Activated CD8-positive, alpha-beta memory T cell treated with anti-CD3 and anti-CD28 coated beads for 36 hours (primary cell): ENCODE measurements at regions not wholly inside any gene's neighbourhood (a gene's known extent, or its start where the extent isn't known, plus 50 kb on each side); places are given as distances from the start of the nearest gene placed in this dataset.
"Not testable (repeated sequence)": the region's sequence is repeated elsewhere in the genome, so short reads cannot be mapped to it uniquely, and the experiment has no call there.

ENCODE experiments used
- CTCF ChIA-PET: fragments of 350-600 bp; sonication (Branson Sonifier 250); formaldehyde crosslinking; loops from one replicate; lab custom pipeline; 2021; ENCODE audit warnings: antibody characterized with exemption; lab: Charles Lee
- POLR2A ChIA-PET: fragments of 350-600 bp; sonication (Branson Sonifier 250); formaldehyde crosslinking; loops from one replicate; lab custom pipeline; 2021; ENCODE audit warnings: antibody characterized with exemption; lab: Charles Lee

- POLR2A ChIA-PET: no interaction called here
- CTCF ChIA-PET: no interaction called here
Observed at GRCh38 chr12:73623421-73623820, 914.2 kb upstream of the ATXN7L3B start.

- CTCF ChIA-PET: no interaction called here
- POLR2A ChIA-PET: no interaction called here
Observed at GRCh38 chr12:73625226-73625625, 912.4 kb upstream of the ATXN7L3B start.

GRCh38 chr12:73629171-73629570 lies 908.5 kb upstream of the ATXN7L3B start:
- POLR2A ChIA-PET: no interaction called here
- CTCF ChIA-PET: no interaction called here

GRCh38 chr12:73629893-73630831 lies 907.5 kb upstream of the ATXN7L3B start:
- ChIA-PET POLR2A (no interaction called here), CTCF (no interaction called here)

- POLR2A ChIA-PET: no interaction called here
- CTCF ChIA-PET: no interaction called here
Observed at GRCh38 chr12:73632191-73632590, 905.4 kb upstream of the ATXN7L3B start.

GRCh38 chr12:73632661-73633060 lies 905.0 kb upstream of the ATXN7L3B start:
- ChIA-PET POLR2A (no interaction called here), CTCF (no interaction called here)

- POLR2A ChIA-PET, CTCF ChIA-PET: not testable (repeated sequence)
Observed at GRCh38 chr12:73639397-73639796, 898.2 kb upstream of the ATXN7L3B start.

- CTCF ChIA-PET: no interaction called here
Observed at GRCh38 chr12:73656375-73656774, 881.3 kb upstream of the ATXN7L3B start.

GRCh38 chr12:73659802-73660201 lies 877.8 kb upstream of the ATXN7L3B start:
- ChIA-PET CTCF (no interaction called here), POLR2A (no interaction called here)

More at GRCh38 chr12:73656375-73656774, 881.3 kb upstream of the ATXN7L3B start:
- POLR2A ChIA-PET: no interaction called here

GRCh38 chr12:73665193-73665592 lies 872.4 kb upstream of the ATXN7L3B start:
- POLR2A ChIA-PET: no interaction called here
- CTCF ChIA-PET: no interaction called here

- CTCF ChIA-PET, POLR2A ChIA-PET: not testable (repeated sequence)
Observed at GRCh38 chr12:73671550-73671949, 866.1 kb upstream of the ATXN7L3B start.

- CTCF ChIA-PET: no interaction called here
- POLR2A ChIA-PET: no interaction called here
Observed at GRCh38 chr12:73677520-73678291, 859.9 kb upstream of the ATXN7L3B start.

GRCh38 chr12:73678335-73678734 lies 859.3 kb upstream of the ATXN7L3B start:
- ChIA-PET POLR2A (no interaction called here), CTCF (no interaction called here)

- ChIA-PET POLR2A (no interaction called here), CTCF (no interaction called here)
Observed at GRCh38 chr12:73699318-73699717, 838.3 kb upstream of the ATXN7L3B start.

- ChIA-PET POLR2A (no interaction called here), CTCF (no interaction called here)
Observed at GRCh38 chr12:73714655-73715054, 823.0 kb upstream of the ATXN7L3B start.

GRCh38 chr12:73716143-73716542 lies 821.5 kb upstream of the ATXN7L3B start:
- CTCF ChIA-PET: interaction anchor here (0.7 kb wide), 1 partner anchor 19 kb away, joined by 3 read pairs; no protein-coding TSS in a partner anchor
- POLR2A ChIA-PET: not testable (repeated sequence)

GRCh38 chr12:73719223-73719622 lies 818.4 kb upstream of the ATXN7L3B start:
- ChIA-PET CTCF (no interaction called here), POLR2A (no interaction called here)

GRCh38 chr12:73726881-73727280 lies 810.8 kb upstream of the ATXN7L3B start:
- ChIA-PET POLR2A (no interaction called here), CTCF (no interaction called here)

GRCh38 chr12:73731658-73732057 lies 806.0 kb upstream of the ATXN7L3B start:
- CTCF ChIA-PET: no interaction called here
- POLR2A ChIA-PET: no interaction called here

- CTCF ChIA-PET: interaction anchor here (0.6 kb wide), 1 partner anchor 15 kb away, joined by 3 read pairs; no protein-coding TSS in a partner anchor
- POLR2A ChIA-PET: no interaction called here
Observed at GRCh38 chr12:73769337-73769736, 768.3 kb upstream of the ATXN7L3B start.
